SIG-M5 (cell line): ENCODE measurements at regions not wholly inside any gene's neighbourhood (a gene's known extent, or its start where the extent isn't known, plus 50 kb on each side); places are given as distances from the start of the nearest gene placed in this dataset.
"Not testable (repeated sequence)": the region's sequence is repeated elsewhere in the genome, so short reads cannot be mapped to it uniquely, and the experiment has no call there.

ENCODE experiments used
- DNase-seq: peaks from one replicate; lab custom pipeline; 2025; lab: John Stamatoyannopoulos, UW

GRCh38 chr14:56049536-56049935 is 68.7 kb upstream of the PELI2 start:
- no peak for DNase-seq

GRCh38 chr14:56055511-56055910 is 62.7 kb upstream of the PELI2 start:
- DNase-seq: no peak

- DNase-seq: no peak
Observed at GRCh38 chr14:56056031-56056430, 62.2 kb upstream of the PELI2 start.

GRCh38 chr14:56057071-56057741 is 61.0 kb upstream of the PELI2 start:
- no peak for DNase-seq

- no peak for DNase-seq
Observed at GRCh38 chr14:56057767-56058166, 60.4 kb upstream of the PELI2 start.

DNA sequence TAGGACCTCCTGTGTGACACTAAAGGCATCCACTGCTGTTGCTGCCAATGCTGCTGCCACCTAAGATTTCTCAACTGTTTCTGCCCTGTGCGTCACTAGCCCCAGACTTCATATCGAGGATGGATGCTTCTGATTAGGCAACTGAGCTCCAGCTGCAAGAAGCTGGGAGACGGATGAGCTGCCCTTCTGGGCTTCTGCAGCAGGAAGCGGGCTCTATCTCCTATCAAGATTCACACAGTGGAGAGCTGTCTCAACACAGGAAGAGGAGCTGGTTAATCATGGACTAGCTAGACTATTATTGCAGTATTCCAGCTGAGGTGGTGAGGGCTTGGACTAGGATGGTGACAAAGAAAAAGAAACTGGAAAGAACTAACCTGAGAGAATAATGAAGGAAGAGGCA is 59.2 kb upstream of the PELI2 start:
- peak; percentile 14 for DNase-seq

DNA sequence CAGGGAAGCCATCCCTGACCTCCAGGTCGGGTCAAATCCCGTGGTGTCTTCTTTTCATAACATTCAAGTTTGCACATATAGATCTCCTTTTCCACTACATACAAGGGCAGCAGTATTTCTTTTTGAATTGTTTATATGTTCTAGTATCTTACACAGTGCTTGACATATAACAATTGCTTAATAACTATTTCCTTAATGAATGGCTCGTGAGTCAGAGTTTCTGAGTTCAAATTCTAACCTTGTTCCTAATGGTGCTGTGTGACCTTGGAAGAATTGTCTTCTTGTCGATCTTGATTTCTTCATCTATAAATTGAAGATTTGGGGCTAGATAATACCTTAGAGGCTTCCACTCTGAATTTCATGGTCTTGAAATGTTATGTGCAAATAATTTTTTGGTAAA is 57.2 kb upstream of the PELI2 start:
- DNase-seq: no peak

GRCh38 chr14:56063131-56063530 is 55.1 kb upstream of the PELI2 start:
- DNase-seq: no peak

DNA sequence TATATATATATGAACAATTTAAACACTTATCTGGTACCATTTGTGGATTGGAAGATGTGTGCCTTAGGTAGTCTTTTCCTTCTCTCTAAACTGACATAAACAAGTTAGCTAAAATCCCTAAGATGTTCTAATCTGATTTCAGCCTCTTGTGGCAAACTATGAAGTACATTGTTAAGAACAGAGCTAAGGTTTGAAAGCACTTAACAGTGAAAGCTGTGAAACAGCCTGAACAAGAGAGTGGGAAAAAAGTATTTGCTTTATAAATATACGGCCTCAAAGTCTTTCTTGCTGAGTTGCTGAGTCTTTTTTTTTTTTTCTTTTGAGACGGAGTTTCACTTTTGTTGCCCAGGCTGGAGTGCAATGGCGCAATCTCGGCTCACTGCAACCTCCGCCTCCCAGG is 53.7 kb upstream of the PELI2 start:
- no peak for DNase-seq

DNA sequence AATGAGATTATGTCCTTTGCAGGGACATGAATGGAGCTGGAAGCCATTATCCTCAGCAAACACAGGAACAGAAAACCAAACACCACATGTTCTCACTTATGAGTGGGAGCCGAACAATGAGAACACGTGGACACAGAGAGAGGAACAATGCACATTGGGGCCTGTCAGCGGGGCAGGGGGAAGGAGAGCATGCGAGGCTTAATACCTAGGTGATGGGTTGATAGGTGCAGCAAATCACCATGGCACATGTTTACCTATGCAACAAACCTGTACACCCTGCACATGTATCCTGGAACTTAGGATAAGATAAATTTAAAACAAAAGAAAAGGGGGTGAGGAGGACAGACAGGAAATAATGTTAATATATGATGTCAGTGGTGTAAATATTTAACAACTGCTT is 53.0 kb upstream of the PELI2 start:
- DNase-seq: not testable (repeated sequence)

DNA sequence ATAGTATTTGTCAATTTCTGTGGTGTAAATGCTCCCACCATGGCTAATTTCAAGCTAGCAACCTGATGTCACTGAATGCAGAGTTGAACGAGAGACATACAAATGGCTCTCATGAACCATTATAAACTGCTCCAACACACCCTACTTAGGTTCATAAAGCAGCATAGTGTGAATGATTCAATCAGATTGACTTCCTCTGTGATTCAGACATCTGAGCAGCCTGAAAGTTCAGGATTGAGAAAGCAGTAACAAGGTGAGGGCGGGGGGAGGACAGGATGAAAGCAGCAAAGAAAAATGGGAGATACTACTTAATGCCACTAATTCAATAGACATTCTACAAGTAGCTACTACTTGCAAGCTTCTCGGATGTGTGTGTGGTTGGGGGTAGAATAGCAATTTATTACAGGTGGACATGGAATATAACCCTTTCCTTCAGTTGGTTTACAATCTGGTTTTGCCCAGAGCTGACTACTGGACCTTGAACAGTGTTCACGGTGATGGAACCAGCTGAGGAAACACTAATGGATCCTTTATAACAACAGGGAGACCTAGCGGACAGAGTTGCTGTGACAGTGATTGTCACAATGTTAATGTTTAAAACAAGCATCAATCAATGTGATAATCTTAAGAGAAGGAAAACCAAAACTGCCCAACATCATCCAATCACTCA is 52.5 kb upstream of the PELI2 start:
- DNase-seq: no peak
